Activated naive CD4-positive, alpha-beta T cell treated with anti-CD3 and anti-CD28 coated beads for 36 hours (primary cell): ENCODE measurements at regions not wholly inside any gene's neighbourhood (a gene's known extent, or its start where the extent isn't known, plus 50 kb on each side); places are given as distances from the start of the nearest gene placed in this dataset.

ENCODE experiments used
- CTCF ChIA-PET: fragments of 350-600 bp; sonication (Branson Sonifier 250); formaldehyde crosslinking; loops from one replicate; lab custom pipeline; 2021; ENCODE audit warnings: antibody characterized with exemption; lab: Charles Lee
- DNase-seq: peaks from one replicate; pipeline ENCODE4 v3.0.0-alpha.2; 2020
- H3K27ac Mint-ChIP-seq: one replicate; pipeline ENCODE4 v1.8.0; 2021; ENCODE audit warnings: mild to moderate bottlenecking, mixed read lengths
- H3K27me3 Mint-ChIP-seq: one replicate; pipeline ENCODE4 v1.8.0; 2021; ENCODE audit warnings: low read depth, mixed read lengths
- H3K36me3 Mint-ChIP-seq: one replicate; pipeline ENCODE4 v1.8.0; 2021; ENCODE audit warnings: low read depth, mixed read lengths
- H3K4me1 Mint-ChIP-seq: one replicate; pipeline ENCODE4 v1.8.0; 2021; ENCODE audit warnings: low read depth, mixed read lengths
- H3K4me3 Mint-ChIP-seq: one replicate; pipeline ENCODE4 v1.8.0; 2021; ENCODE audit warnings: mild to moderate bottlenecking, moderate library complexity, mixed read lengths
- H3K9me3 Mint-ChIP-seq: one replicate; pipeline ENCODE4 v1.8.0; 2021; ENCODE audit warnings: mixed read lengths
- intact Hi-C: fragments of 100-400 bp; cut with micrococcal nuclease; formaldehyde crosslinking; loops from one replicate; pipeline ENCODE4 v1.15.1; 2023

DNA sequence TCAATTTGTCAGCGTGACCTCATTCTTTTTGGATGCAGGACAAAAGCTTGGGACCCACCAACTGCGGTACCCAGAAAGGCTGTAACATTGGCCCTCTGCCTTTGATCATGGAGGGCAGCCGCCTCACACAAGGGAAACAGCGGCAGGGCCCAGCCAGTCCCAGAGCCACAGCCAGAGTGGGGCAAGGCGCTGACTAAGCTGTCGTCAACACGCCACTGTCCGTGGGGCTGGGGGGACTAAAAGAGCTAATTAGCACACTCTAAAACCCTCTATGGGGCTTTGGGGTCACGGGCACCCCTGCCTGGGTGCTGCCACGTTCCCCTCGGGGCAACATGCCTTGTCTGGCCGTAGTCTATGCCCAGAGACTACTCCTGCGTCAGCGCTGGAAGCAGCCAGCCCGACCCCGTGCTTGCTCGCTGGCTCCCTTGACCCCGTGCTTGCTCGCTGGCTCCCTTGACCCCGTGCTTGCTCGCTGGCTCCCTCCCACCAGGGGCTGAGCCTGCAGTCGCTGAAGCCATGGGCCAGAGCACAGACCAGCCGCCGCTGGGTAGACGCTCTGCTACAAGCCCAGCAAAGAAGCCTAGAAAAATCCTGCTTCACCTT is 598.4 kb downstream of the MBD2 start:
- DNase-seq, result no peak
- intact Hi-C loops, result no loop called here
- CTCF ChIA-PET, result no interaction called here
- H3K4me3 Mint-ChIP-seq, result no peak overlapping the region
- no peaks in the 10 kb centered on the region for H3K27me3 Mint-ChIP-seq
- no peaks in the 10 kb centered on the region for H3K36me3 Mint-ChIP-seq
- peaks cover 5% of the 10 kb centered on the region for H3K9me3 Mint-ChIP-seq
- no peak overlapping the region for H3K27ac Mint-ChIP-seq
- no peaks in the 10 kb centered on the region for H3K4me1 Mint-ChIP-seq

DNA sequence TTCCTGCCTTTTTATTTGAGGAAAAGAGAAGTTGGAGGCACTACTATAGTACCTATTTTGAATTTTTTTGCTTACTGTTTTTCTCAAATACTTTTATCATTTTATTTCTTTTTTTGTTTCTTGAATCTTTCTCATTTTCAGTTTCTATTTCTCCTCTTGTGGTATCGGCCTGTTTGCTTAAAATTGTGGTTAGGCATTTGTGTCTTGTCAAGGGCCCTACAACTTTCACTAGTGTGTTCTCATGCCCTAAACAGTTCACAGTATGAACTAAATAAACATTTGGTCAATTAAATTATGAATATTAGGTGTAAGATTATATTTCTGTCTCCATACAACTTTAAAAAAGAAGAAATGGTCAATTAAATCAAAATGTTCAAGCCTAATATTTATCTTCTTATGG is 613.5 kb downstream of the MBD2 start:
- CTCF ChIA-PET, result no interaction called here
- Mint-ChIP-seq H3K27me3 (no peaks in the 10 kb centered on the region), H3K27ac (no peak overlapping the region), H3K9me3 (no peaks in the 10 kb centered on the region), H3K36me3 (no peaks in the 10 kb centered on the region), H3K4me1 (no peaks in the 10 kb centered on the region), H3K4me3 (no peak overlapping the region)
- intact Hi-C loops, result no loop called here
- DNase-seq, result no peak

DNA sequence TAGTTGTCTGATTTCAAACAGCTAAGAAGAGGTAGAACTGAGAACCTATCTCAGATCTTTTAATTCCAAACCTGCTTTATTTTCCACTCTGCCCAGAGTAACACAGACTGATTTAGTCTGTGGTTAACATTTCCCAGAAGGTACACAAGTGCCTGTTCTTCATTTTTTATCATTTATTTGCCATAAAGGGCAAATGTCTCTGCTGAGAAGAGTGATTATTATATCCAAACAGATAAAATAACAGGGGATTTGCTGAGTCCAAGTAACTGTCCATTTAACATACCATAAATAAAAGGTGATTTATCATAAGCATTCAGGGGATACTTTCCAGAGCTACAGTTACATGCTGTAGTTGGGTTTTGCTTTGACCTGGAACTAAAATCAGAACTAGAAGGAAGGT is 617.7 kb downstream of the MBD2 start:
- H3K9me3 Mint-ChIP-seq, result no peaks in the 10 kb centered on the region
- CTCF ChIA-PET, result no interaction called here
- no peak overlapping the region for H3K4me3 Mint-ChIP-seq

DNA sequence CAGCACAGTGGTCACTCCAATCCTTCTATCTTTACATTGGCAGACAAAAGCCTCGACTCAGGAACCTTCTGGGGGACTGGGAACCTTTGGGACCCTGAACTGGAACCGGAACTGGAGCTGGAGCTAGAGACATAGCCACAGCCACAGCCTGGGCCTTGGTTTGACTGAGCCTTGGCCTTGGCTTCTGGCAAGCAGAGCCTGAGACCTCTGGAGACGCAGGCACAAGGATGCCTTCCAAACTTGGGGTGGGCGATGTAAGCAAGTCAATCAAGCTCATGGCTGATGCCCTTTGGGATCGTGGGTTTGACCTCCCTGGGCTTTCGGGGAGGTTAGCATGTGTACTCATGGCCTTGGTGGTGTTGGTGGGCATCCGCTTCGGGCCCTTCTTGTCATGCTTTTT is 619.3 kb downstream of the MBD2 start:
- Mint-ChIP-seq H3K27ac (no peak overlapping the region), H3K4me1 (no peaks in the 10 kb centered on the region), H3K36me3 (no peaks in the 10 kb centered on the region), H3K9me3 (no peaks in the 10 kb centered on the region), H3K4me3 (no peak overlapping the region), H3K27me3 (no peaks in the 10 kb centered on the region)
- CTCF ChIA-PET, result no interaction called here
- intact Hi-C loops, result no loop called here
- no peak for DNase-seq

More for the DNA sequence above, 617.7 kb downstream of the MBD2 start:
- intact Hi-C loops, result no loop called here
- no peaks in the 10 kb centered on the region for H3K4me1 Mint-ChIP-seq
- H3K27ac Mint-ChIP-seq, result no peak overlapping the region
- no peak for DNase-seq
- no peaks in the 10 kb centered on the region for H3K27me3 Mint-ChIP-seq
- H3K36me3 Mint-ChIP-seq, result no peaks in the 10 kb centered on the region

DNA sequence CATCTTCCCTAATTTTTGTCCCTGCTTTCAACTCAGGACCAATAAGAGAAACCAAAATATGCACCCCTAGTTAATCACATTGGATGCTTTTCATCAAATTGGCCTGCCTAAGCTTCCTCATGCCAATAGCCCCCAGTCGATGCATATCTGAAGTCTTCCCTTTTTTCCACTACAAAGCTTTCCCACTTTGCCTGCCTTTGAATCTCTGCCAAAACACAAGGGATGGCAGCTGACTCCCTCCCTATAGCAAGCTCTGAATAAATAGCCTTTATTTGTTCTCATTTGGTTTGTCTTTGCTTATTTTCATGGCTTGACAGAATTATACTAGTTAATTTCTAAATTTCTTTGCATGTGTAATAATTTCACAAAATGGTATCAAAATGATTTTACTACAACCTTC is 621.2 kb downstream of the MBD2 start:
- CTCF ChIA-PET, result no interaction called here
- Mint-ChIP-seq H3K27me3 (no peaks in the 10 kb centered on the region), H3K4me1 (no peaks in the 10 kb centered on the region), H3K9me3 (no peaks in the 10 kb centered on the region), H3K27ac (no peak overlapping the region), H3K4me3 (no peak overlapping the region), H3K36me3 (no peaks in the 10 kb centered on the region)
- DNase-seq, result no peak
- intact Hi-C loops, result no loop called here

DNA sequence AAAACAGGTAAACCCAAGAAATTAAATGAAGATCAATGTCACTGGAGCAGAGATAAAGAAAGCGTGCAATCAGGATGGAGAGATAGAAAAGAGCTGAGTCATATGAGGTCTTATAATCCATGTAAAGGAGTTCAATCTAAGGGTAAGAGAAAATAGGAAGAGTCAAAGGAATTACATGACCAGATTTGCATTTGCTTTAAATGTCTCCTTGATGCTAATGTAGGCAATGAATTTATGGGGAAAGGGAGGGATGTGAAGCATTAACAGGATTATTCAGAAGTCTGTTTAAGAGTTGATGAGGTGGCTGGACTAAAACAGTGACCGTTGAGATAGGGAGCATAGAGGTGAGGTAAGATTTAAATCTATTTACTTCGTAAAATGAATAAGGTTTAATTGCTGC is 623.1 kb downstream of the MBD2 start:
- no peak for DNase-seq
- Mint-ChIP-seq H3K4me1 (no peaks in the 10 kb centered on the region), H3K4me3 (no peak overlapping the region), H3K27ac (no peak overlapping the region), H3K9me3 (no peaks in the 10 kb centered on the region), H3K27me3 (no peaks in the 10 kb centered on the region), H3K36me3 (no peaks in the 10 kb centered on the region)
- CTCF ChIA-PET, result no interaction called here
- intact Hi-C loops, result no loop called here

DNA sequence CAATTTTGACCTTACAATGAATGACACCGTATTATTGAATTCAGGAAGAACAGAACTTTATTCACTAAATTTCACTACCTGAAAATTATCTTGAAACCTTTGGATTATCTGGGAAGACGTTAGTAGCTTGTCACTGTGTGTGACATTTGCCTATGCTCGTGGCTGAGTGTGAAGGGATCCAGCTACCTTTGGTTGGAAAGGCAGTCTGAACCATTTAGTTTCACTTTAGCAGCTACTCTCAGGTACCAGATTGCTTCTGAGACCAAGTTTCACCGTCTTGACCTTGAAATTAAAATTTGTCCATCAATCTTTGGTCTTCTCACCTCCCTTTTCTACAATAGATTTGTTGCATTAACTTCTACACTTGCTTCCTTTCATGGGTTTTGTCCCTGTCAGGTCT is 637.5 kb downstream of the MBD2 start:
- H3K4me3 Mint-ChIP-seq, result no peak overlapping the region
- peaks cover 4% of the 10 kb centered on the region for H3K9me3 Mint-ChIP-seq
- intact Hi-C loops, result no loop called here
- DNase-seq, result no peak
- CTCF ChIA-PET, result no interaction called here
- H3K36me3 Mint-ChIP-seq, result no peaks in the 10 kb centered on the region
- no peaks in the 10 kb centered on the region for H3K27me3 Mint-ChIP-seq
- H3K27ac Mint-ChIP-seq, result no peak overlapping the region
- no peaks in the 10 kb centered on the region for H3K4me1 Mint-ChIP-seq
